IPS-11a (cell line): ENCODE measurements at regions not wholly inside any gene's neighbourhood (a gene's known extent, or its start where the extent isn't known, plus 50 kb on each side); places are given as distances from the start of the nearest gene placed in this dataset.
"Not testable (repeated sequence)": the region's sequence is repeated elsewhere in the genome, so short reads cannot be mapped to it uniquely, and the experiment has no call there.

Experiments used
- H3K4me3 ChIP-seq: one replicate; pipeline ENCODE4 v1.5.1; 2013; ENCODE audit warnings: low read depth, low read length, control low read depth

- H3K4me3 ChIP-seq = no peak overlapping the region
Measured at GRCh38 chr1:14371771-14372497, 226.6 kb upstream of the KAZN start.

DNA sequence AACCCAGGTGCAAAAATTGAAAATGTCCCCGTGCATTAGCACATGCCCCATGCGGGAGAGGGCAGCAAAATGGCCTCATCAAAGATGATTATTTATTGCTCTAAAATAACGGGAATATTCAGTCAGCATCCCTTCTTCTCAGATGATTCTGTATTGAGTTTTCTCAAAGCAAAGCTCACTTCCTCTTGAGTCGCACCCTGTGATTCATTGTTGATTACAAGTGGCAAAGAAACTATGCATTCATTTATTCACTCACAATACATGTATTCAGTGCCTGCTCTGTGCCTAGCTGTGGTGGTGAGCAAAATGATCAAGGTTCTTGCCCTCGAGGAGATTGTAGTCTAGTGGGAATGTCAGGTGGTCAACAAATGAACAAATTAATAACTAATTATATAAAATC, 226.0 kb upstream of the KAZN start:
- no peak overlapping the region for H3K4me3 ChIP-seq

- H3K4me3 ChIP-seq = no peak overlapping the region
Measured at GRCh38 chr1:14373081-14373758, 225.3 kb upstream of the KAZN start.

- no peak overlapping the region for H3K4me3 ChIP-seq
Measured at GRCh38 chr1:14375226-14375625, 223.3 kb upstream of the KAZN start.

GRCh38 chr1:14377386-14377785, 221.1 kb upstream of the KAZN start:
- H3K4me3 ChIP-seq = no peak overlapping the region

DNA sequence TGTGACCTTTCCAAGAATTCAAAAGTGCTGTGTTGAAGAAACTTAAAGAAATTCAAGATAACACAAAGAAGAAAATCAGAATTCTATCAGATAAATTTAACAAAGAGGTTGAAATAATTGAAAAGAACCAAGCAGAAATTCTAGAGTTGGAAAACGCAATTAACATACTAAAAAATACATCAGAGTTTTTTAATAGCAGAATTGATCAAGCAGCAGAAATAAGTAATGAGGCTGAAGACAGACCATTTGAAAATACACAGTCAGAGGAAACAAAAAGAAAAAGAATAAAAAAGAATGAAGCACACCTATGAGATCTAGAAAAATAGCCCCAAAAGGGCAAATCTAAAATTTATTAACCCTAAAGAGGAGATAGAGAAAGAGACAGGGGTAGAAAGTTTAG, 218.1 kb upstream of the KAZN start:
- H3K4me3 ChIP-seq = no peak overlapping the region

- no peak overlapping the region for H3K4me3 ChIP-seq
Measured at GRCh38 chr1:14390816-14391215, 207.7 kb upstream of the KAZN start.

- H3K4me3 ChIP-seq = no peak overlapping the region
Measured at GRCh38 chr1:14392161-14392858, 206.2 kb upstream of the KAZN start.

DNA sequence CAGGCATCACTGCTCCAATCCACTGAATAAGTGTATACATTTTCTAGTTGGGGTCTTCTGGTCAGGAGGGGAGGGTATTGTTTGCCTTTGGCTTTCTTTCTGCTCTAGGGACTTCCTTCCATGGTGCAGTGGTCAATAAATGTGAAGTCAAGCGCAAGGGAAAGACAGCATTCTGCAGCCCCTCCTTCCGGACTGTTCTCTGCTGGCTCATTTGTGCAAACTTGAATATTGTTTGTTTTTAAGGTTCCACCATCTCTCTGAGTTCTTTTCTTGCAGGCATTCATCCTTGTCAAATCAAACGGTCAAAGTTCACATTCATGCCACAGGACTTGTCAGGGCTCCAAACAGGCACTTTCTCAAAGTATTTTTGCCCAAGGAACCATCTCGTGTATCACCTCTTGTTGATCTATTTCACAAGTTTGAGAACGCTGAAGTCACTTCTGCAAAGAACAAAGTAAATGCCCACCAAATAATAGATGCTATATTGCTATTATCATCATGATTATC, 205.6 kb upstream of the KAZN start:
- H3K4me3 ChIP-seq = no peak overlapping the region

- H3K4me3 ChIP-seq = no peak overlapping the region
Measured at GRCh38 chr1:14396100-14396499, 202.4 kb upstream of the KAZN start.

DNA sequence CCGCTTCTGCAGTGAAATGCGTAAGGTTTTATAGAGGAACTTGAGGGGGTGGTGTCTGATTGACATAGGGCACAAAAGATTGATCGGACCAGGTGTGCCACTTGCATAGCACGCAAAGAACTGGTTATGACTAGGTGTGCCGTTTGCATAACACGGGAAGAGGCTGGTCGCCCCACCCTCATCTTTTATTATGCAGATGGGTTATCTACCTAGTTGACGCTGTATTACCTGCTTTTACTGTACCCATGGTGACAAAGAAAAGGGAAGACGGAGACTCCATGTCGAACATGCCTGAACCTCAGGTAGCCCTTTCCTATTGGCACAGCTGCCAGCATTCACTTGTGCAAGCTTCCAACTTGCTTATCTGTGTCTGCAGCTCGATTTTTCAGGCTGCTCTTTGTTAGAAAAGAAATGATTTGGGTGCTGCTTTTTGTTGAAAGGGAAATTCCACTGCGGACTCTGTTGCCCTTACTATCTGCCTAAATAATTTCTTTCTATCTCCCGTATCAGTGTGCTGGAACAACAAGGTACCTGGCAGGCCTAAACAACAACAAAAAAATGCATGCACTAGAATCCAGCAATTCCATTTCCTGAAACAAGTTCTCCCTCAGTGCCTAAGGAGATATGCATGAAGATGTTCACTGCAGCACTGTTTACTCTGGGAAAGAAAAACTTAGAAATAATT, 194.4 kb upstream of the KAZN start:
- no peak overlapping the region for H3K4me3 ChIP-seq

DNA sequence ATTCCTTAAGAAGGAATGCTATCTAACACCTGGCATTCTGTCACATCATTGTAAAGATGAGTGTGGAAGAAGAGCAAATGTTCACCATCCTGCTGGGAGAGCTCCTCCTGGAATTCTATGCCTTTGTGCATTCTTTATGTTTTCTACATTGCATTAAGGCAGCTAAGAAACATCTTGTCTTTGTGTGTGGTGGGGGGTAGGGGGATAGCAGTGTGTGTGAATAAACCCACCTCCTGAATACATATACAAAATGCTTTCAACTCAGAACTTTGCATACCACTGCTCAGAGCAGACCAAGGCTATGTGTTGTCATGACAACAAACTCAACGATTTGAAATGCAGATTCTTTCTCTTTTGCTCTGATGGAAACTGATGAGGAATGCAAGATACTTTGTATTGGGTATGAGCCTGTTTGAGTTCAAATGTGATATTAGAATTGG, 193.6 kb upstream of the KAZN start:
- H3K4me3 ChIP-seq = no peak overlapping the region

DNA sequence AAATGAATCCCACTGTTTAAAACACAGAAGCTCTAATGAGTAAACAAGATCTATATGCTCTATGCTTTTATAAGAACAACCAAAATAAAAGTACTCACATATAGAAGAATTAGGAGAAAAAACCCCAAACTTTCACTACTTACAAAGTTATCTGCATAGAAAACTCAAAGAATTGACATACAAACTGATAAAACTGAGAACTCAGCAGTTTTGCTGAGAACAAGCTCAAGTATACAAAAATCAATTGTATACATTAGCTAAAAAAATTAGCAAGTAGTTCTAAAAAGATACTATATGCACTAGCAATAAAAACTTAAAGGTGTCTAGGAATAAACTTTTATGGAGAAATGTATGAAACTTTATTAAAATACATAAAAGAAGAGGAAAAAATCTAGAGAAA, 186.2 kb upstream of the KAZN start:
- no peak overlapping the region for H3K4me3 ChIP-seq

GRCh38 chr1:14413819-14414490, 184.5 kb upstream of the KAZN start:
- no peak overlapping the region for H3K4me3 ChIP-seq

GRCh38 chr1:14415396-14415795, 183.1 kb upstream of the KAZN start:
- H3K4me3 ChIP-seq = no peak overlapping the region

DNA sequence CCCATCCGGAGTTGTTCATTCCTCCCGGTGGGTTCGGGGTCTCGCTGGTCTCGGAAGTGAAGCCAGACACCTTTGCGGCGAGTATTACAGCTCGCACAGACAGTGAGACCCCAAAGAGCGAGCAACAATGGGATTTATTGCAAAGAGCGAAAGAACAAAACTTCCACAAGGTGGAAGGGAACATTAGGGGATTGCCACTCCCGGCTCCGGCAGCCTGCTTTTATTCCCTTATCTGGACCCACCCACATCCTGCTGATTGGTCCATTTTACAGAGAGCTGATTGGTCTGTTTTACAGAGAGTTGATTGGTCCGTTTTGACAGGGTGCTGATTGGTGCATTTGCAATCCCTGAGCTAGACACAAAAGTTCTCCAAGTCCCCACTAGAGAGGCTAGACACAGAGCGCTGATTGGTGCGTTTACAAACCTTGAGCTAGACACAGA, 178.7 kb upstream of the KAZN start:
- H3K4me3 ChIP-seq = not testable (repeated sequence)

- no peak overlapping the region for H3K4me3 ChIP-seq
Measured at GRCh38 chr1:14420686-14421085, 177.8 kb upstream of the KAZN start.

GRCh38 chr1:14421295-14421976, 177.0 kb upstream of the KAZN start:
- H3K4me3 ChIP-seq = no peak overlapping the region

DNA sequence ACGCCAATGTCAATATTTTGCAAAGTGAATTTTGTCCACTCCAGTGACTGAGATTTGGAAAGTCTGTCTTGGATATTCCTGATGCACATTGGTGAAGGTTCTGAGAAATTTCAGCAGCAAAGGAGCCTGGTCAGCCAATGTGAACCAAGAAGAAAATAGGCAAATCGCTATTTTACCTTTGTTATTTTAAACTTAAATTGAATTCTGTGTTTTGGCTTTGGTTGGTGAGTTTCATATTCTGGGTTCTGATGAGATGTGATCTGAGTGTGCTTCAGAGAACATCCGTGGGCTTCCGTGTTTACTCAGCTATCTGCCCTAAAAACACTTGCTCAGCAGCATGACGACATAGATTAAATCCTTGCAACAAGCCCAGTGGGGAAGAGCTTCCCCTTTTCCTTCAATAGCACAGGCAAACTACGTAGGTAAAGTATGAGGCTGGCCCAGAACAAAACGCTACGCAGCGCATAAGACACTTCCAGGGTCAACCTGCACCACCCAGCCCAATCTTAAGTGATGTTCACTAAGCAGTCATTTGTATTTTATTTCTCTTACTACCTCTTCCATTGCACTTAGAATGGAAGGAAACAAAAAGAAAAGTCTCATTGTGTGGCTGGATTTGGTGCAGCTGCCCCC, 176.4 kb upstream of the KAZN start:
- no peak overlapping the region for H3K4me3 ChIP-seq
